ENCODE measurements at regions not wholly inside any gene's neighbourhood (a gene's known extent, or its start where the extent isn't known, plus 50 kb on each side); places are given as distances from the start of the nearest gene placed in this dataset.

DNA sequence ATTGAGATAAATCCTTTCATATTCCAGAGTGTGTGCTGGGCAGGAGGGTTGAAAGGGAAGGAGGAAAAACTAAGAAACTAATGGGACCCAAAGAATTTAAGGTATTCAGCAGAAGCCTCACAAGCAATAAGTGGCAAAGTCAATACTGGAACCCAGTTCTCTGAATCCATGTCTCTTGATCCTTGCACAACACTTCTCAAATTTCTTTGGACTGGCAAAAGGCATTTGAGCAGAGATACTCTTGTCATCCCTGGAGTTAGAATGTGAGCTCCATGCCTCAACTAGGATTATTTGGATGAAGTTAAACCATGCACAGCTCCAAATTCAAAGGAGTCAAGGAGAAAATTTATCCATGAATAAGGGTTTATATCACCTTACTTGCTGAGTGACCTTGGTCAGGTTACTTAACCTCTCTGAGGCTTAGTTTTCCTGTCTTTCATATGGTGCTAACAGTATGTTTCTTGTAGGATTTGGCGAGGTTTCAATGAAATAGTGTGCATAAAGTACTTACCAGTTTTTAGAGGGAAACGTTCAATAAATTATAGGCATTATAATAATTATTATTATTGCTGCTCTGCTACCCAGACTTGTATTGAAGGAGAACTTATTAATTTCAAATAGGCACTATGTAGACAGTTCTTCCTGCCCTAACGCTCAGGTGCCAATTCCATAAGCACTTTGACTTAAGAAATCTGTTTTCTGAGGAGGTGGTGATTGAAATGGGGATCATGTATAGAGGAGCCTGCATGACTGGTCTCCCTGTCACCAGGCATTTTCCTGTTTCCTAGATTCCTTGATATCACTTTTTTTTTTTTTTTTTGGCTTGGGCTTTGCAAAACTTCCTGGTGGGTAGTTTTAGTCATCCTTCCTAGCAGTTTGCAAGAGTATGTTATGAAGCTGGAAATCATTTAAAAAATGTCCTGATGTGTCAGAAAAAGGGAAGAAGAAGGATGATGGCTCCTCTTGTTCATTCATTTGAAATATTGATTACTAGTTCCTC, 125.0 kb upstream of the JUN start:
- Histone ChIP-seq H3K36me3 (ENCODE audit: insufficient read depth, low read length) (no peaks in the 10 kb centered on the region), H3K9me3 (ENCODE audit: insufficient read depth, low read depth, low read length) (no peaks in the 10 kb centered on the region), H2AFZ (ENCODE audit: low read length) (no peak overlapping the region), H3K9ac (ENCODE audit: low read depth, low read length, poor library complexity, severe bottlenecking) (no peak overlapping the region), H3K4me1 (ENCODE audit: insufficient read depth, low read length, poor library complexity, severe bottlenecking) (peaks cover 20% of the 10 kb centered on the region), H4K20me1 (ENCODE audit: insufficient read depth, low read length, poor library complexity, severe bottlenecking) (no peaks in the 10 kb centered on the region), H3F3A (ENCODE audit: low read depth) (no peaks in the 10 kb centered on the region), H3K4me3 (ENCODE audit: low read length, poor library complexity, severe bottlenecking) (no peak overlapping the region), H3K79me2 (ENCODE audit: insufficient read depth, low read length) (no peaks in the 10 kb centered on the region), H3K27me3 (ENCODE audit: insufficient read depth, low read length, poor library complexity, severe bottlenecking) (no peaks in the 10 kb centered on the region), H3K4me2 (ENCODE audit: low read depth, low read length, poor library complexity, severe bottlenecking) (no peak overlapping the region), H3K9me2 (replicated peaks; ENCODE audit: low read depth, low read length) (no peaks in the 10 kb centered on the region)
- no peak for TF ChIP-seq EZH2phosphoT487 (IDR thresholded peaks at IDR 0.05; ENCODE audit: borderline replicate concordance)
- TF ChIP-seq, protein P1, sequence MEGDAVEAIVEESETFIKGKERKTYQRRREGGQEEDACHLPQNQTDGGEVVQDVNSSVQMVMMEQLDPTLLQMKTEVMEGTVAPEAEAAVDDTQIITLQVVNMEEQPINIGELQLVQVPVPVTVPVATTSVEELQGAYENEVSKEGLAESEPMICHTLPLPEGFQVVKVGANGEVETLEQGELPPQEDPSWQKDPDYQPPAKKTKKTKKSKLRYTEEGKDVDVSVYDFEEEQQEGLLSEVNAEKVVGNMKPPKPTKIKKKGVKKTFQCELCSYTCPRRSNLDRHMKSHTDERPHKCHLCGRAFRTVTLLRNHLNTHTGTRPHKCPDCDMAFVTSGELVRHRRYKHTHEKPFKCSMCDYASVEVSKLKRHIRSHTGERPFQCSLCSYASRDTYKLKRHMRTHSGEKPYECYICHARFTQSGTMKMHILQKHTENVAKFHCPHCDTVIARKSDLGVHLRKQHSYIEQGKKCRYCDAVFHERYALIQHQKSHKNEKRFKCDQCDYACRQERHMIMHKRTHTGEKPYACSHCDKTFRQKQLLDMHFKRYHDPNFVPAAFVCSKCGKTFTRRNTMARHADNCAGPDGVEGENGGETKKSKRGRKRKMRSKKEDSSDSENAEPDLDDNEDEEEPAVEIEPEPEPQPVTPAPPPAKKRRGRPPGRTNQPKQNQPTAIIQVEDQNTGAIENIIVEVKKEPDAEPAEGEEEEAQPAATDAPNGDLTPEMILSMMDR (conservative IDR thresholded peaks at IDR 0.05; ENCODE audit: low read length) = no peak

DNA sequence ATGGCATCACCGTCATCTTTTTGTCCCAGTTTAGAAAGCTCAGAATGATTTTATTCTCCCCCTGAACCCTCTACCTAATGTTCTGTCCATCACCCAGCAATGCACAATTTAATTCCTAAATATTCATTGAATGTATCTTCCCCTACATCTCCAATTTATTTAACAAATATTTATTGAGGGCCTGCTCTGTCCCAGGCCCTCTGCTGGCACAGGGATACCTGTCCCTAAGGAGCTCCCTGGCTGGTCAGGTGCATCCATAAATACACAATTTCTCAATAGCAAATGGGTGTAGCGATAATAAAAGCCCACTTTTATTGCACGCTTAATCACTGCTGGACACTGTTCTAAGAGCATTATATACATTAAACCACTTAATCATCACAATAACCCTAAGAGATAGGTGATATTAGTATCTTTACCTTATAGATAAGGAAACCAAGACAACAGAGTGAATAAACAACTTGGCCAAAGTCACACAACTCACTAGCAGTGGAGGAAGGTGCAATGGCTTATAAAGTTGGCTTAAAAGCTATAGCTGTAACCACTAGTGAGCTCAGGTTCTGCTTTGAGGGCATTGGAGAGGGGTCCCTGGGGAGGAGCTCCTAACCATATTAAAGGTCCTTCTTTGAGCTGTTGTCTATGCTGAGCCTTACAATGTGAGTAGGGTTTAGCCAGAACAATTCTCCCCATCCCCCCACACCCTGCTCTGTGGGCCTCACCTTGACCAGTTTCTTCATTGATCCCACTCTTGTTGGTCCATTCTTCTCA, 126.3 kb upstream of the JUN start:
- no peak overlapping the region for H3K4me2 ChIP-seq (ENCODE audit: low read depth, low read length, poor library complexity, severe bottlenecking)
- H4K20me1 ChIP-seq (ENCODE audit: insufficient read depth, low read length, poor library complexity, severe bottlenecking) = no peaks in the 10 kb centered on the region
- H3K79me2 ChIP-seq (ENCODE audit: insufficient read depth, low read length) = no peaks in the 10 kb centered on the region

DNA sequence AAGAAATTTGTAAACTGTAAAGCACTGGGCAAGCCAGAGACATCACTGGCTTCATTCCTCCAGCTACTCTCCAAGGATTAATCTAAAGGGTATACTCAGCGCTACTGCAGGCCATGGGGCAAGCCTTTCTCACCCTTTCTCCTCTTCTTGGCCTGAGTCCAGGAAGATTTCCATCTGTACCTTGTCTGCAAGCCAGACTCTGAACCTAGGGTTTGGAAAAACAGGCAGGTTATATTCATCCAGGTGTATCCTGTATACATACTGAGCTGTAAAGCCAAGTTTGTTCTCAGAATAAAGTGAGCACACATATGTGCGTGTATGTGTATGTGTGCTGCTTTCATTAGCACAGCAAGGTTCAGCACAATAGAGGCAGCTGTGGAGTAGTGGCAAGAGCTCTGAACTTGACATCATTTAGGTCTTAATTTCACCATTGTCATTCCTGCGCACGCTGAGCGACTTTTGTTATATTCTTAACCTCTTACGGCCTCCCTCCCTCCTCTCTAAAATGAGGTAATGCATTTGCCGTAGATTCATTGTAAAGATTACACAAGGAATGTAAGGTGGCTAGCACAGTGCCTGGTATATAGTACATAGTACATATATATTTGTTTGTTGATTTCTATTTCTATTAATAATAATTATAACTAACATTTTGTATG, 128.1 kb upstream of the JUN start:
- Histone ChIP-seq H3K9ac (ENCODE audit: low read depth, low read length, poor library complexity, severe bottlenecking) (no peak overlapping the region), H3K9me2 (replicated peaks; ENCODE audit: low read depth, low read length) (no peaks in the 10 kb centered on the region)
- TF ChIP-seq, protein P1 (conservative IDR thresholded peaks at IDR 0.05; ENCODE audit: low read length) = no peak
- TF ChIP-seq EZH2phosphoT487 (IDR thresholded peaks at IDR 0.05; ENCODE audit: borderline replicate concordance) = no peak

More for the DNA sequence above, 126.3 kb upstream of the JUN start:
- Histone ChIP-seq H3K27me3 (ENCODE audit: insufficient read depth, low read length, poor library complexity, severe bottlenecking) (no peaks in the 10 kb centered on the region), H3K9me2 (replicated peaks; ENCODE audit: low read depth, low read length) (no peaks in the 10 kb centered on the region), H3K4me1 (ENCODE audit: insufficient read depth, low read length, poor library complexity, severe bottlenecking) (peaks cover 11% of the 10 kb centered on the region), H3K36me3 (ENCODE audit: insufficient read depth, low read length) (no peaks in the 10 kb centered on the region), H3F3A (ENCODE audit: low read depth) (no peaks in the 10 kb centered on the region), H3K9me3 (ENCODE audit: insufficient read depth, low read depth, low read length) (peaks cover 3% of the 10 kb centered on the region; the same call in 1 of the 2 replicates), H2AFZ (ENCODE audit: low read length) (no peak overlapping the region), H3K9ac (ENCODE audit: low read depth, low read length, poor library complexity, severe bottlenecking) (no peak overlapping the region), H3K4me3 (ENCODE audit: low read length, poor library complexity, severe bottlenecking) (no peak overlapping the region)
- TF ChIP-seq, protein P1 (conservative IDR thresholded peaks at IDR 0.05; ENCODE audit: low read length) = no peak
- TF ChIP-seq EZH2phosphoT487 (IDR thresholded peaks at IDR 0.05; ENCODE audit: borderline replicate concordance) = no peak

More for the DNA sequence above, 128.1 kb upstream of the JUN start:
- Histone ChIP-seq H3K9me3 (ENCODE audit: insufficient read depth, low read depth, low read length) (peaks cover 7% of the 10 kb centered on the region), H3K4me1 (ENCODE audit: insufficient read depth, low read length, poor library complexity, severe bottlenecking) (peaks cover 7% of the 10 kb centered on the region), H4K20me1 (ENCODE audit: insufficient read depth, low read length, poor library complexity, severe bottlenecking) (no peaks in the 10 kb centered on the region), H2AFZ (ENCODE audit: low read length) (no peak overlapping the region), H3F3A (ENCODE audit: low read depth) (no peaks in the 10 kb centered on the region), H3K79me2 (ENCODE audit: insufficient read depth, low read length) (no peaks in the 10 kb centered on the region), H3K4me2 (ENCODE audit: low read depth, low read length, poor library complexity, severe bottlenecking) (no peak overlapping the region), H3K27me3 (ENCODE audit: insufficient read depth, low read length, poor library complexity, severe bottlenecking) (no peaks in the 10 kb centered on the region), H3K36me3 (ENCODE audit: insufficient read depth, low read length) (no peaks in the 10 kb centered on the region), H3K4me3 (ENCODE audit: low read length, poor library complexity, severe bottlenecking) (no peak overlapping the region)

Data from Loucy (cell line).